H1 (cell line): ENCODE measurements at regions not wholly inside any gene's neighbourhood (a gene's known extent, or its start where the extent isn't known, plus 50 kb on each side); places are given as distances from the start of the nearest gene placed in this dataset.

Source experiments
- CTCF ChIA-PET: fragments of 300-600 bp; sonication (Branson Sonifier 250); formaldehyde crosslinking; loops from one replicate; lab custom pipeline; 2021; ENCODE audit not compliant: partially characterized antibody; lab: Charles Lee
- POLR2A ChIA-PET: fragments of 300-600 bp; sonication (Branson Sonifier 250); formaldehyde crosslinking; loops from one replicate; lab custom pipeline; 2021; ENCODE audit warnings: inconsistent platforms; ENCODE audit not compliant: partially characterized antibody; lab: Charles Lee
- DNase-seq, 2 experiments: peaks; one replicate each; pipeline versions ENCODE4 v3.0.0 to v3.0.0-alpha.2; 2010 to 2022; ENCODE audit warnings: low spot score in 2 of 2, low read depth in 1 of 2, mixed read lengths in 1 of 2
- FAIRE-seq: peaks from 2 replicates; lab custom pipeline; 2011; peaks lifted over from hg19 to GRCh38; lab: Jason Lieb, UNC
- H2AFZ ChIP-seq: 2 replicates; pipeline ENCODE4 v1.8.1; 2012; ENCODE audit warnings: low read length, inconsistent platforms
- H2AK5ac ChIP-seq: 2 replicates; pipeline ENCODE4 v1.6.1; 2013; ENCODE audit warnings: low read depth, low read length
- H2BK120ac ChIP-seq: replicated peaks from 2 replicates; pipeline ENCODE3; 2013; ENCODE audit warnings: low read depth, low read length, inconsistent platforms
- H2BK12ac ChIP-seq: 2 replicates; pipeline ENCODE4 v1.6.1; 2013; ENCODE audit warnings: low read depth, low read length
- H2BK15ac ChIP-seq: 2 replicates; pipeline ENCODE4 v1.6.1; 2013; ENCODE audit warnings: low read length
- H2BK20ac ChIP-seq: 2 replicates; pipeline ENCODE4 v1.6.1; 2013; ENCODE audit warnings: low read length
- H2BK5ac ChIP-seq: 2 replicates; pipeline ENCODE4 v1.6.1; 2013; ENCODE audit warnings: low read depth, low read length
- H3K14ac ChIP-seq: 2 replicates; pipeline ENCODE4 v1.6.1; 2013; ENCODE audit warnings: inconsistent platforms; ENCODE audit not compliant: insufficient read length
- H3K18ac ChIP-seq: 2 replicates; pipeline ENCODE4 v1.6.1; 2013; ENCODE audit warnings: low read length; ENCODE audit errors: extremely low read depth
- H3K23ac ChIP-seq: 2 replicates; pipeline ENCODE4 v1.6.1; 2013; ENCODE audit warnings: inconsistent platforms; ENCODE audit not compliant: insufficient read length
- H3K23me2 ChIP-seq: 2 replicates; pipeline ENCODE4 v1.6.1; 2013; ENCODE audit warnings: low read depth, low read length
- H3K27ac ChIP-seq: 2 replicates; pipeline ENCODE4 v1.6.1; 2011; ENCODE audit warnings: low read depth, low read length, inconsistent platforms
- H3K27me3 ChIP-seq, 4 experiments: replicated peaks in 1 of 4; 1 replicate in 1 of 4; 2 replicates in 3 of 4; pipeline versions ENCODE4 v1.6.1 to v1.8.1; 2011 to 2013; ENCODE audit warnings: low read length in 3 of 4, mild to moderate bottlenecking in 3 of 4, inconsistent platforms in 2 of 4, mixed read lengths in 2 of 4, moderate library complexity in 1 of 4; ENCODE audit not compliant: control insufficient read depth in 3 of 4, insufficient read depth in 3 of 4; ENCODE audit errors: extremely low read depth in 1 of 4
- H3K36me3 ChIP-seq, 4 experiments: 2 replicates each; pipeline versions ENCODE4 v1.6.1 to v1.8.1; 2011 to 2013; ENCODE audit warnings: mild to moderate bottlenecking in 4 of 4, low read length in 3 of 4, moderate library complexity in 2 of 4, control low read depth in 1 of 4, inconsistent platforms in 1 of 4; ENCODE audit not compliant: insufficient read depth in 4 of 4, control insufficient read depth in 2 of 4
- H3K4ac ChIP-seq: replicated peaks from 2 replicates; pipeline ENCODE3; 2013; ENCODE audit warnings: low read length, low read depth, mixed read lengths, inconsistent platforms; ENCODE audit not compliant: insufficient read length
- H3K4me1 ChIP-seq, 4 experiments: replicated peaks in 1 of 4; 1 replicate in 1 of 4; 2 replicates in 3 of 4; pipeline versions ENCODE4 v1.6.1 to v1.8.1; 2011 to 2013; ENCODE audit warnings: low read length in 3 of 4, inconsistent platforms in 2 of 4, mixed read lengths in 1 of 4; ENCODE audit not compliant: insufficient read depth in 4 of 4, control insufficient read depth in 3 of 4
- H3K4me2 ChIP-seq, 2 experiments: 2 replicates each; pipeline versions ENCODE4 v1.6.1 to v1.8.1; 2011 to 2013; ENCODE audit warnings: low read depth in 2 of 2, low read length in 2 of 2, control low read depth in 1 of 2, inconsistent platforms in 1 of 2, mild to moderate bottlenecking in 1 of 2; ENCODE audit not compliant: insufficient read depth in 1 of 2
- H3K4me3 ChIP-seq, 4 experiments: fragments of 200-600, 300-600 bp in 1 of 4; sonication (generic), shearing (Covaris generic), sonication (Bioruptor Twin) in 1 of 4; 2 replicates each; pipeline versions ENCODE4 v1.5.1 to v1.8.1; 2011 to 2016; ENCODE audit warnings: low read length in 4 of 4, low read depth in 3 of 4, control low read depth in 2 of 4, inconsistent platforms in 2 of 4, mild to moderate bottlenecking in 2 of 4, mixed read lengths in 1 of 4, moderate library complexity in 1 of 4; ENCODE audit not compliant: insufficient read depth in 2 of 4; ENCODE audit errors: extremely low read depth in 1 of 4
- H3K56ac ChIP-seq: replicated peaks from 2 replicates; pipeline ENCODE3; 2013; ENCODE audit warnings: low read depth, mild to moderate bottlenecking, mixed read lengths, low read length, inconsistent platforms; ENCODE audit not compliant: insufficient read length
- H3K79me1 ChIP-seq: 2 replicates; pipeline ENCODE4 v1.6.1; 2013; ENCODE audit warnings: low read depth, low read length, control low read depth
- H3K79me2 ChIP-seq, 2 experiments: 2 replicates each; pipeline versions ENCODE4 v1.6.1 to v1.8.1; 2012 to 2013; ENCODE audit warnings: low read length in 2 of 2, mild to moderate bottlenecking in 2 of 2, inconsistent platforms in 1 of 2; ENCODE audit not compliant: insufficient read depth in 2 of 2, control insufficient read depth in 1 of 2
- H3K9ac ChIP-seq, 4 experiments: replicated peaks in 1 of 4; 1 replicate in 1 of 4; 2 replicates in 3 of 4; pipeline versions ENCODE4 v1.6.1 to v1.8.1; 2011 to 2013; ENCODE audit warnings: low read depth in 3 of 4, low read length in 3 of 4, control low read depth in 2 of 4, mild to moderate bottlenecking in 2 of 4, moderate library complexity in 2 of 4, inconsistent platforms in 1 of 4; ENCODE audit errors: extremely low read depth in 1 of 4
- H3K9me3 ChIP-seq, 2 experiments: 2 replicates each; pipeline versions ENCODE4 v1.6.1 to v1.8.1; 2012 to 2013; ENCODE audit warnings: mild to moderate bottlenecking in 2 of 2, moderate library complexity in 2 of 2, control low read depth in 1 of 2, inconsistent platforms in 1 of 2, low read depth in 1 of 2, low read length in 1 of 2, mixed read lengths in 1 of 2; ENCODE audit not compliant: insufficient read depth in 2 of 2
- H4K20me1 ChIP-seq, 2 experiments: replicated peaks in 1 of 2; 2 replicates each; pipeline versions ENCODE3 to v1.8.1; 2011 to 2013; ENCODE audit warnings: inconsistent platforms in 2 of 2, low read length in 2 of 2, mild to moderate bottlenecking in 1 of 2; ENCODE audit not compliant: insufficient read depth in 2 of 2, control insufficient read depth in 1 of 2
- H4K5ac ChIP-seq: 2 replicates; pipeline ENCODE4 v1.6.1; 2013; ENCODE audit warnings: low read length, low read depth, mixed read lengths, inconsistent platforms; ENCODE audit not compliant: insufficient read length
- H4K8ac ChIP-seq: 2 replicates; pipeline ENCODE4 v1.8.0; 2013; ENCODE audit warnings: mild to moderate bottlenecking, moderate library complexity, low read length, inconsistent platforms; ENCODE audit not compliant: insufficient read depth; ENCODE audit errors: extremely low read depth
- H4K91ac ChIP-seq: replicated peaks from 2 replicates; pipeline ENCODE3; 2013; ENCODE audit warnings: low read length, mixed read lengths, inconsistent platforms; ENCODE audit not compliant: insufficient read length
- CBX8 ChIP-seq: fragments of 300-800, 300-1000 bp; sonication (generic); IDR thresholded peaks from 2 replicates; pipeline ENCODE4 v1.7.1; 2016; ENCODE audit warnings: low read depth, low read length, borderline replicate concordance
- FOSL1 ChIP-seq: IDR thresholded peaks from 2 replicates; pipeline ENCODE4 v1.6.1; 2011; ENCODE audit warnings: mild to moderate bottlenecking, low read depth, low read length, moderate library complexity; ENCODE audit not compliant: insufficient read depth
- MAFK ChIP-seq: IDR thresholded peaks from 2 replicates; pipeline ENCODE4 v1.6.1; 2012; ENCODE audit warnings: low read depth, mild to moderate bottlenecking, improper control_type of control experiment, low read length
- TAF7 ChIP-seq: optimal IDR thresholded peaks from 2 replicates; pipeline ENCODE3; 2011; ENCODE audit warnings: low read depth, mild to moderate bottlenecking, inconsistent platforms, low read length, moderate library complexity, borderline replicate concordance
- TBP ChIP-seq: IDR thresholded peaks from 2 replicates; pipeline ENCODE4 v1.6.1; 2011; ENCODE audit warnings: low read depth, low read length, improper control_type of control experiment
- WGBS, 2 experiments: shearing (Covaris generic) in 1 of 2; methylation state at CpG; one replicate each; pipeline versions ENCODE4 v1.1.6 to v1.1.7; 2013 to 2015; ENCODE audit warnings: low lambda C conversion rate in 2 of 2, mixed read lengths in 2 of 2, inconsistent platforms in 1 of 2, low coverage in 1 of 2, missing lambda C conversion rate in 1 of 2; ENCODE audit not compliant: insufficient replicate concordance in 2 of 2, insufficient coverage in 1 of 2, insufficient read length in 1 of 2; ENCODE audit errors: extremely low coverage in 1 of 2, missing lambda C conversion rate in 1 of 2; 5-methylcytosine and 5-hydroxymethylcytosine counted together

DNA sequence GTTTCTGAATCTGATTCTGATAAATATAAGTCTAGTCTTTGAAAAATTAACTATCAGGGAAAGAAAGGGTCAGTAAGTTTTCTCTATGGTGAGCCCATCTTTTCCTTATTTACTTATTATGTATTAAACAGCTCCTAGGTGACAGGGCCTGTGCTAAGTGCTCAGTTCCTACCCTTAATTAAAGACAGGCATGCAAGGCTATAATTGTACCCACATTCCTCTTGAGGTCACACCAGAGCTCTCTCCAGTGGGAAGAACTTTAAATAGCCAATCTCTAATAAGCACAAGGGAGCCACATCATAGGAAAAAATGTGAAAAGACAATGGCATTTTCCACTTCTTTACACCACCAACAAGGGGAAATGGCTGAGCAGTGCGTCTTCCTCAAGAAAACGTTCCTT is 421.8 kb upstream of the SLC35B3 start:
- H3K27ac ChIP-seq, result no peak overlapping the region
- no peaks in the 10 kb centered on the region for H3K79me1 ChIP-seq
- H3K4ac ChIP-seq, result no peak overlapping the region
- no peak for FAIRE-seq
- H3K4me1 ChIP-seq, result no peaks in the 10 kb centered on the region
- H3K9ac ChIP-seq, result no peak overlapping the region
- H4K20me1 ChIP-seq, result no peaks in the 10 kb centered on the region
- TF ChIP-seq FOSL1, result no peak
- no peak for TF ChIP-seq CBX8
- TF ChIP-seq MAFK, result no peak
- no peak for TF ChIP-seq TAF7
- TF ChIP-seq TBP, result no peak
- TF ChIP-seq, all 59 proteins: peak for 0
- Histone ChIP-seq H3K23me2 (no peaks in the 10 kb centered on the region; the same call in 1 of the 2 replicates), H2BK15ac (no peak overlapping the region), H4K5ac (no peak overlapping the region), H2AK5ac (no peak overlapping the region), H2AFZ (no peak overlapping the region), H3K27me3 (no peaks in the 10 kb centered on the region), H3K4me2 (no peak overlapping the region), H3K36me3 (no peaks in the 10 kb centered on the region), H2BK120ac (no peak overlapping the region), H2BK12ac (no peak overlapping the region), H4K8ac (no peak overlapping the region), H3K18ac (no peak overlapping the region), H3K56ac (no peak overlapping the region), H3K9me3 (no peaks in the 10 kb centered on the region), H3K4me3 (no peak overlapping the region), H2BK20ac (no peak overlapping the region), H3K79me2 (no peaks in the 10 kb centered on the region), H2BK5ac (no peak overlapping the region), H3K23ac (no peak overlapping the region), H3K14ac (no peak overlapping the region), H4K91ac (no peak overlapping the region)
- 87% methylated on average over 2 of the region's 2 CpGs; no CpG with 5 or more reads in 1 of the 2 experiments for WGBS, 2 experiments
- ChIA-PET POLR2A (no interaction called here), CTCF (no interaction called here)
- DNase-seq, result no peak
